ENCODE measurements at regions not wholly inside any gene's neighbourhood (a gene's known extent, or its start where the extent isn't known, plus 50 kb on each side); places are given as distances from the start of the nearest gene placed in this dataset.

GRCh38 chr5:67481362-67481761 lies 284.8 kb upstream of the CD180 start:
- peaks cover 7% of the 10 kb centered on the region for H3K4me1 Mint-ChIP-seq
- no peaks in the 10 kb centered on the region for H3K36me3 Mint-ChIP-seq
- no peak overlapping the region for H3K4me3 Mint-ChIP-seq

GRCh38 chr5:67478337-67478736 lies 281.7 kb upstream of the CD180 start:
- H3K4me1 Mint-ChIP-seq = peaks cover 7% of the 10 kb centered on the region
- no peak overlapping the region for H3K27ac Mint-ChIP-seq

More at GRCh38 chr5:67481362-67481761, 284.8 kb upstream of the CD180 start:
- H3K27me3 Mint-ChIP-seq = no peaks in the 10 kb centered on the region
- no peak for DNase-seq
- H3K9me3 Mint-ChIP-seq = peaks cover 2% of the 10 kb centered on the region
- H3K27ac Mint-ChIP-seq = no peak overlapping the region

GRCh38 chr5:67476995-67477394 lies 280.4 kb upstream of the CD180 start:
- no peak overlapping the region for H3K4me3 Mint-ChIP-seq
- DNase-seq = no peak
- H3K9me3 Mint-ChIP-seq = no peaks in the 10 kb centered on the region
- H3K36me3 Mint-ChIP-seq = no peaks in the 10 kb centered on the region
- peaks cover 7% of the 10 kb centered on the region for H3K4me1 Mint-ChIP-seq
- H3K27me3 Mint-ChIP-seq = peaks cover 3% of the 10 kb centered on the region
- no peak overlapping the region for H3K27ac Mint-ChIP-seq

More at GRCh38 chr5:67478337-67478736, 281.7 kb upstream of the CD180 start:
- Mint-ChIP-seq H3K27me3 (peaks cover 3% of the 10 kb centered on the region), H3K36me3 (no peaks in the 10 kb centered on the region), H3K4me3 (no peak overlapping the region), H3K9me3 (no peaks in the 10 kb centered on the region)
- no peak for DNase-seq

GRCh38 chr5:67476531-67476930 lies 279.9 kb upstream of the CD180 start:
- Mint-ChIP-seq H3K4me1 (peaks cover 7% of the 10 kb centered on the region), H3K36me3 (no peaks in the 10 kb centered on the region), H3K9me3 (no peaks in the 10 kb centered on the region), H3K27ac (no peak overlapping the region), H3K27me3 (peaks cover 3% of the 10 kb centered on the region), H3K4me3 (no peak overlapping the region)
- no peak for DNase-seq

GRCh38 chr5:67475489-67475888 lies 278.9 kb upstream of the CD180 start:
- H3K36me3 Mint-ChIP-seq = no peaks in the 10 kb centered on the region
- H3K27me3 Mint-ChIP-seq = peaks cover 3% of the 10 kb centered on the region
- no peak overlapping the region for H3K4me3 Mint-ChIP-seq
- H3K27ac Mint-ChIP-seq = no peak overlapping the region
- peaks cover 3% of the 10 kb centered on the region for H3K9me3 Mint-ChIP-seq
- DNase-seq = no peak
- peaks cover 7% of the 10 kb centered on the region for H3K4me1 Mint-ChIP-seq

GRCh38 chr5:67474597-67475238 lies 278.1 kb upstream of the CD180 start:
- H3K4me3 Mint-ChIP-seq = no peak overlapping the region
- DNase-seq = no peak
- H3K27ac Mint-ChIP-seq = no peak overlapping the region
- H3K4me1 Mint-ChIP-seq = peaks cover 7% of the 10 kb centered on the region
- H3K36me3 Mint-ChIP-seq = no peaks in the 10 kb centered on the region
- peaks cover 3% of the 10 kb centered on the region for H3K27me3 Mint-ChIP-seq
- peaks cover 3% of the 10 kb centered on the region for H3K9me3 Mint-ChIP-seq

- Mint-ChIP-seq H3K36me3 (no peaks in the 10 kb centered on the region), H3K4me1 (no peaks in the 10 kb centered on the region), H3K9me3 (peaks cover 3% of the 10 kb centered on the region), H3K27ac (no peak overlapping the region), H3K4me3 (no peak overlapping the region), H3K27me3 (no peaks in the 10 kb centered on the region)
- no peak for DNase-seq
Measured at GRCh38 chr5:67467110-67467509, 270.5 kb upstream of the CD180 start.

- no peaks in the 10 kb centered on the region for H3K4me1 Mint-ChIP-seq
- H3K27me3 Mint-ChIP-seq = no peaks in the 10 kb centered on the region
- H3K9me3 Mint-ChIP-seq = peaks cover 1% of the 10 kb centered on the region
- DNase-seq = no peak
- H3K4me3 Mint-ChIP-seq = no peak overlapping the region
- H3K36me3 Mint-ChIP-seq = no peaks in the 10 kb centered on the region
- H3K27ac Mint-ChIP-seq = no peak overlapping the region
Measured at GRCh38 chr5:67465537-67466207, 269.1 kb upstream of the CD180 start.

GRCh38 chr5:67462147-67462546 lies 265.5 kb upstream of the CD180 start:
- Mint-ChIP-seq H3K36me3 (no peaks in the 10 kb centered on the region), H3K27ac (no peak overlapping the region), H3K27me3 (no peaks in the 10 kb centered on the region), H3K9me3 (no peaks in the 10 kb centered on the region), H3K4me1 (no peaks in the 10 kb centered on the region), H3K4me3 (no peak overlapping the region)
- no peak for DNase-seq

GRCh38 chr5:67459253-67459652 lies 262.7 kb upstream of the CD180 start:
- no peak overlapping the region for H3K4me3 Mint-ChIP-seq
- peaks cover 3% of the 10 kb centered on the region for H3K4me1 Mint-ChIP-seq
- H3K27ac Mint-ChIP-seq = no peak overlapping the region
- no peak for DNase-seq
- no peaks in the 10 kb centered on the region for H3K36me3 Mint-ChIP-seq
- no peaks in the 10 kb centered on the region for H3K27me3 Mint-ChIP-seq
- H3K9me3 Mint-ChIP-seq = no peaks in the 10 kb centered on the region

- Mint-ChIP-seq H3K36me3 (no peaks in the 10 kb centered on the region), H3K9me3 (no peaks in the 10 kb centered on the region), H3K4me1 (peaks cover 3% of the 10 kb centered on the region), H3K27me3 (no peaks in the 10 kb centered on the region), H3K4me3 (no peak overlapping the region), H3K27ac (no peak overlapping the region)
- no peak for DNase-seq
Measured at GRCh38 chr5:67455970-67456369, 259.4 kb upstream of the CD180 start.

- H3K36me3 Mint-ChIP-seq = no peaks in the 10 kb centered on the region
- no peak for DNase-seq
- H3K27me3 Mint-ChIP-seq = no peaks in the 10 kb centered on the region
- H3K4me3 Mint-ChIP-seq = no peak overlapping the region
- H3K27ac Mint-ChIP-seq = no peak overlapping the region
- peaks cover 3% of the 10 kb centered on the region for H3K4me1 Mint-ChIP-seq
- H3K9me3 Mint-ChIP-seq = no peaks in the 10 kb centered on the region
Measured at GRCh38 chr5:67454957-67455561, 258.5 kb upstream of the CD180 start.

- DNase-seq = no peak
- H3K4me1 Mint-ChIP-seq = peaks cover 3% of the 10 kb centered on the region
- H3K9me3 Mint-ChIP-seq = no peaks in the 10 kb centered on the region
- no peak overlapping the region for H3K4me3 Mint-ChIP-seq
- no peaks in the 10 kb centered on the region for H3K27me3 Mint-ChIP-seq
- H3K36me3 Mint-ChIP-seq = no peaks in the 10 kb centered on the region
- H3K27ac Mint-ChIP-seq = no peak overlapping the region
Measured at GRCh38 chr5:67453111-67453905, 256.7 kb upstream of the CD180 start.

GRCh38 chr5:67451640-67452279 lies 255.2 kb upstream of the CD180 start:
- Mint-ChIP-seq H3K36me3 (no peaks in the 10 kb centered on the region), H3K4me1 (peaks cover 3% of the 10 kb centered on the region), H3K27me3 (no peaks in the 10 kb centered on the region), H3K4me3 (no peak overlapping the region), H3K9me3 (no peaks in the 10 kb centered on the region), H3K27ac (no peak overlapping the region)
- DNase-seq = no peak

- Mint-ChIP-seq H3K27ac (no peak overlapping the region), H3K36me3 (no peaks in the 10 kb centered on the region), H3K4me3 (no peak overlapping the region), H3K9me3 (no peaks in the 10 kb centered on the region), H3K4me1 (no peaks in the 10 kb centered on the region), H3K27me3 (no peaks in the 10 kb centered on the region)
- no peak for DNase-seq
Measured at GRCh38 chr5:67447732-67448131, 251.1 kb upstream of the CD180 start.
